Ovary (tissue), 3 donors: ENCODE measurements at regions not wholly inside any gene's neighbourhood (a gene's known extent, or its start where the extent isn't known, plus 50 kb on each side); places are given as distances from the start of the nearest gene placed in this dataset.

Experiments
- POLR2A ChIP-seq: fragments of 450-650 bp; IDR thresholded peaks from one replicate; pipeline ENCODE4 v1.6.1; 2017; ENCODE audit warnings: antibody characterized with exemption, mild to moderate bottlenecking, moderate library complexity
- TF ChIP-seq, protein P1 (sequence below), 3 donors: fragments of 450-650 bp in 2 of 3; fragments of 200-600 bp in 1 of 3; IDR thresholded peaks; one replicate each; pipeline versions ENCODE4 v1.5.1 to v1.8.0; 2016 to 2022; ENCODE audit warnings: antibody characterized with exemption in 3 of 3, mild to moderate bottlenecking in 1 of 3
- donor health status: DM: no; HTN: no; CAD: no.

GRCh38 chr9:126058011-126058531, 268.6 kb upstream of the MVB12B start:
- no peak for TF ChIP-seq POLR2A
- TF ChIP-seq, protein P1, sequence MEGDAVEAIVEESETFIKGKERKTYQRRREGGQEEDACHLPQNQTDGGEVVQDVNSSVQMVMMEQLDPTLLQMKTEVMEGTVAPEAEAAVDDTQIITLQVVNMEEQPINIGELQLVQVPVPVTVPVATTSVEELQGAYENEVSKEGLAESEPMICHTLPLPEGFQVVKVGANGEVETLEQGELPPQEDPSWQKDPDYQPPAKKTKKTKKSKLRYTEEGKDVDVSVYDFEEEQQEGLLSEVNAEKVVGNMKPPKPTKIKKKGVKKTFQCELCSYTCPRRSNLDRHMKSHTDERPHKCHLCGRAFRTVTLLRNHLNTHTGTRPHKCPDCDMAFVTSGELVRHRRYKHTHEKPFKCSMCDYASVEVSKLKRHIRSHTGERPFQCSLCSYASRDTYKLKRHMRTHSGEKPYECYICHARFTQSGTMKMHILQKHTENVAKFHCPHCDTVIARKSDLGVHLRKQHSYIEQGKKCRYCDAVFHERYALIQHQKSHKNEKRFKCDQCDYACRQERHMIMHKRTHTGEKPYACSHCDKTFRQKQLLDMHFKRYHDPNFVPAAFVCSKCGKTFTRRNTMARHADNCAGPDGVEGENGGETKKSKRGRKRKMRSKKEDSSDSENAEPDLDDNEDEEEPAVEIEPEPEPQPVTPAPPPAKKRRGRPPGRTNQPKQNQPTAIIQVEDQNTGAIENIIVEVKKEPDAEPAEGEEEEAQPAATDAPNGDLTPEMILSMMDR (IDR thresholded peaks at IDR 0.05): no peak
